WERI-Rb-1 (cell line): ENCODE measurements at regions not wholly inside any gene's neighbourhood (a gene's known extent, or its start where the extent isn't known, plus 50 kb on each side); places are given as distances from the start of the nearest gene placed in this dataset.

Source experiments
- DNase-seq: peaks from one replicate; pipeline ENCODE4 v3.0.0-alpha.2; 2020
- H3K27ac ChIP-seq: fragments of 250-450 bp; sonication (Bioruptor Pico); 2 replicates; pipeline ENCODE4 v1.5.1; 2020; ENCODE audit warnings: mild to moderate bottlenecking, moderate library complexity
- H3K27me3 ChIP-seq: fragments of 250-450 bp; sonication (Bioruptor Pico); 2 replicates; pipeline ENCODE4 v1.5.1; 2021; ENCODE audit warnings: mild to moderate bottlenecking, low read depth, moderate library complexity; ENCODE audit not compliant: insufficient read depth, severe bottlenecking
- H3K36me3 ChIP-seq: fragments of 250-450 bp; sonication (Bioruptor Pico); 2 replicates; pipeline ENCODE4 v1.5.1; 2020; ENCODE audit warnings: mild to moderate bottlenecking, moderate library complexity
- H3K4me3 ChIP-seq: 2 replicates; pipeline ENCODE4 v1.5.1; 2011; ENCODE audit warnings: low read depth, mild to moderate bottlenecking, control low read depth, low read length
- H3K9me3 ChIP-seq: fragments of 250-450 bp; sonication (Bioruptor Pico); 2 replicates; pipeline ENCODE4 v1.5.1; 2021; ENCODE audit warnings: mild to moderate bottlenecking, moderate library complexity; ENCODE audit not compliant: severe bottlenecking
- TF ChIP-seq, protein P1 (sequence below): IDR thresholded peaks from 2 replicates; pipeline ENCODE4 v1.5.1; 2011; ENCODE audit warnings: low read depth, mild to moderate bottlenecking, control low read depth, inconsistent platforms, low read length

DNA sequence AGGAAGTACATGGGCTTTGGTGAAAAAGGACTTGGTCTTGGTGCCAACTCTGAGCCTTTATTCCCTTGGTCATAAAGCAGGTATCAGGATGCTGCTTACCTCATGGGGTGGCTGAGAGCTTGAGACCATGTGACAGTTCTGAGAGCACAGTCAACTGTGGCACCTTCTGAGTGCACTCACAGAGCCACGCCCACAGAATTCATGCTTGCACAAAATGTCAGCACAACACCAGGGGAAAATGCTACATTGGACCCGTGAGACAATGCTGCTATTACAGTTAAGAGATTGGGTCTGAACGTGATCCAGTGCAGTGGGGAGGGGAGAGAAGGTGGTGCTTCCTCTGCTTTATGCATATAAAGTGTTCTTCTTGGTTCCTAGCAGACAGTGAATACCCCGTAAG is 79.5 kb upstream of the SPON1 start:
- no peak overlapping the region for H3K4me3 ChIP-seq
- H3K27me3 ChIP-seq: no peaks in the 10 kb centered on the region
- H3K27ac ChIP-seq: no peak overlapping the region
- no peaks in the 10 kb centered on the region for H3K9me3 ChIP-seq
- H3K36me3 ChIP-seq: no peaks in the 10 kb centered on the region
- TF ChIP-seq, protein P1, sequence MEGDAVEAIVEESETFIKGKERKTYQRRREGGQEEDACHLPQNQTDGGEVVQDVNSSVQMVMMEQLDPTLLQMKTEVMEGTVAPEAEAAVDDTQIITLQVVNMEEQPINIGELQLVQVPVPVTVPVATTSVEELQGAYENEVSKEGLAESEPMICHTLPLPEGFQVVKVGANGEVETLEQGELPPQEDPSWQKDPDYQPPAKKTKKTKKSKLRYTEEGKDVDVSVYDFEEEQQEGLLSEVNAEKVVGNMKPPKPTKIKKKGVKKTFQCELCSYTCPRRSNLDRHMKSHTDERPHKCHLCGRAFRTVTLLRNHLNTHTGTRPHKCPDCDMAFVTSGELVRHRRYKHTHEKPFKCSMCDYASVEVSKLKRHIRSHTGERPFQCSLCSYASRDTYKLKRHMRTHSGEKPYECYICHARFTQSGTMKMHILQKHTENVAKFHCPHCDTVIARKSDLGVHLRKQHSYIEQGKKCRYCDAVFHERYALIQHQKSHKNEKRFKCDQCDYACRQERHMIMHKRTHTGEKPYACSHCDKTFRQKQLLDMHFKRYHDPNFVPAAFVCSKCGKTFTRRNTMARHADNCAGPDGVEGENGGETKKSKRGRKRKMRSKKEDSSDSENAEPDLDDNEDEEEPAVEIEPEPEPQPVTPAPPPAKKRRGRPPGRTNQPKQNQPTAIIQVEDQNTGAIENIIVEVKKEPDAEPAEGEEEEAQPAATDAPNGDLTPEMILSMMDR: no peak
- DNase-seq: no peak

DNA sequence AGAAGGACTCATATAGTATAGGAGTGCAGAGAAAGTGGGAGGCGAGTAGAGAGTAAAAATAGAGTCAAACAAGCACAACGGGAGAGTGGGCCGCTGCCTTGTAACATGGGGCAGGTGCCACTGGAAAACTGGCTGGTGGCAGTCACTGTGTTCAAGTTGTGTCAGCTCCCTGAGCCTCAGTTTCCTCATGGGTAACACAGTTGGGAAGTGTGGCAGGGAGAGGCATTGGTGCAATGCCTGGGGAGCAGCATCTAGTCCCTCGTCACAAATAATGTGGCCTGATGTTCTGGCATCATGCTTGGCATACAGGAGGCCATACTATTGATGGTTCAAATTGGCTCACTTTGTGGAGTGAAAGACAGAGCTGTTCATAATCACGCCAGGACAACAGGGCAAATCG is 78.9 kb upstream of the SPON1 start:
- H3K27me3 ChIP-seq: no peaks in the 10 kb centered on the region
- no peaks in the 10 kb centered on the region for H3K9me3 ChIP-seq
- TF ChIP-seq, protein P1: no peak
- no peaks in the 10 kb centered on the region for H3K36me3 ChIP-seq
- DNase-seq: no peak
- no peak overlapping the region for H3K27ac ChIP-seq
- no peak overlapping the region for H3K4me3 ChIP-seq

DNA sequence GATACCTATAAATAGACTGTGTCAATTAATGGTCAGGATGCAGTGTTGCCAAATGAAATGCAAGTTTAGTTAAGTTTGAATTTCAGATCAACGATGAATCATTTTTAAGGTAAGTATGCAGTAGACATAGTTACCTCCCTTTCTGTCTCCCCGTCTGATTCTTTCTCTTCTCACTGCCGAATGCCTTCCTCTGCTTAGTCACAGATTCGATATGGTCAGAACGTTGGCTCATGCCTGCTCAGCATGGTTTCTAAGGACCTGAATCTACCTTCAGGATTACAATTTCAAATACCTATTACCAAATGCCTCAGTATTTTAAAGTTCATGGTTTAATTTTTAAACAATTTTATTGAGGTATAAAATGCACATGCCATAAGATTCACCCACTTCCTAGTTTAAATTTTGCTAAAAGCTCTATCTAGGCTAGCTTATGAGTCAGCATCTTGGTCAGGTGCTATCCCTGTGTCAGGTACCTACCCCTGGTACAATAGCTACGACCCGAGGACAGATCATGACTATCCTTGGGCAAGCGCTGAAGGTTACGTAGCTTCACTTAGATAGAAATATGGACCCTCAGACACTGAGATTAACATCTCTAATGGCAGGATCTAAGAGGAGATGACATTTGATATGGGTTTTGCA is 78.2 kb upstream of the SPON1 start:
- no peak overlapping the region for H3K27ac ChIP-seq
- H3K27me3 ChIP-seq: no peaks in the 10 kb centered on the region
- H3K9me3 ChIP-seq: no peaks in the 10 kb centered on the region
- no peak for DNase-seq
- no peaks in the 10 kb centered on the region for H3K36me3 ChIP-seq
- no peak overlapping the region for H3K4me3 ChIP-seq
- TF ChIP-seq, protein P1: no peak

DNA sequence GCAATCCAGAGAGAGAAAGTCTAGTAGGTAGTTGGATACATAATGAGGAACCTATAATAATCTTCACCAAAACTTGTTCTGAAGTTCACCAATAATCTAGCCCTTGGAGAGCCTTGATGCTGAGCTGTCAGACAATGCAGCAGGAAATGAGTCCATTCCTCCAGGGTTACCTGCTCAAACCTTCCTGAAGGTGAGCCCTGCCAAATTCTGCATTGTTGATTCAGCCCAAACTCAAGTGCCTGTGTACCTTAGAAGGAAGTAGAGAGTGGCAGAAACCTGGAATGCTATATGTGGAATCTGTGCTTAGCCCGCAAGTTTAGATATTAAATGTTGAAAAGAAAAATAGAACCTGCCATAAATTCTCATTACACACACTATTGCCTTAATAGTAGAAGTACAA is 77.4 kb upstream of the SPON1 start:
- Histone ChIP-seq H3K36me3 (no peaks in the 10 kb centered on the region), H3K27ac (no peak overlapping the region)
- TF ChIP-seq, protein P1: no peak

DNA sequence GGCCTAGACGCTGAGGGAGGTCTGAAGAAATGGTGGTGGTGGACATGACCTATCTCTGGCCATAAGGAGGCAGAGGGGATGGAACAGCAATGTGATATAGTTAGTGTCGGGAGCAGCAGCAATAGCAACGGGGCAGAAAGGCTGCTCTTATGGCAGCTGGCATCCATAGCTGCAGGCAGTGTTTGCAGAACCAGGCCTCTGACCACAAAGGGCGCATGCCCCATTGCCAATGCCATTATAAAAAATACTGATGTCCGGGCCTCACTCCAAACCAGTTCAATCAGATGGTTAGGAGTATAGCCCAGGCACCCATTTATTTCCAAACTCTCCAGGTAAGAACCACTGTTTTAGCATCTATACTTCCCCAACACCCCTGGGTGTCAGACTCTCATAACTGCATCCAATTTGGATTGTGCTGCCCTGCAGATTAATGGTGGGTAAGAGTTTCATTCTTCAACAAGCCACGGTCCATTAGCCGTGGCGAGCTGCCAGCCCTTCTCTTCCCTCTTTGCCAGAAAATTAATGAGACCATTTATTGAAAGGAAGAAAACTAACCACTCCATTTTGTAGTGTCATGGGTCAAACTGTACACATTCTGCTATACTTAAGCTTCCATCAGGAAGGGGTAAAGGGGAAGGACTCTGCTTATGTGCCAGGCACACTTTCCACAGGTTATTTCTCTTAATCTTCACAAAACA is 72.8 kb upstream of the SPON1 start:
- no peaks in the 10 kb centered on the region for H3K27me3 ChIP-seq
- TF ChIP-seq, protein P1: no peak
- DNase-seq: no peak
- H3K4me3 ChIP-seq: no peak overlapping the region
- no peaks in the 10 kb centered on the region for H3K36me3 ChIP-seq
- no peak overlapping the region for H3K27ac ChIP-seq
- no peaks in the 10 kb centered on the region for H3K9me3 ChIP-seq

More for the DNA sequence above, 77.4 kb upstream of the SPON1 start:
- no peak overlapping the region for H3K4me3 ChIP-seq
- no peaks in the 10 kb centered on the region for H3K9me3 ChIP-seq
- no peak for DNase-seq
- H3K27me3 ChIP-seq: no peaks in the 10 kb centered on the region
